OCI-LY3 (cell line): ENCODE measurements at regions not wholly inside any gene's neighbourhood (a gene's known extent, or its start where the extent isn't known, plus 50 kb on each side); places are given as distances from the start of the nearest gene placed in this dataset.

Experiments used
- CTCF ChIP-seq: fragments of 200-600, 300-600 bp; sonication (generic); IDR thresholded peaks from 2 replicates; pipeline ENCODE4 v1.5.1; 2014; ENCODE audit warnings: antibody characterized with exemption, low read length, low read depth
- EZH2phosphoT487 ChIP-seq: fragments of 200-600 bp; shearing (Covaris generic); IDR thresholded peaks from 2 replicates; pipeline ENCODE4 v1.6.1; 2018; ENCODE audit warnings: antibody characterized with exemption, mixed run types, low read depth

- TF ChIP-seq CTCF (no peak), EZH2phosphoT487 (no peak)
These were observed 93.8 kb upstream of the PPP1R26 start for GRCh38 chr9:135385793-135386192.
